ENCODE measurements at regions not wholly inside any gene's neighbourhood (a gene's known extent, or its start where the extent isn't known, plus 50 kb on each side); places are given as distances from the start of the nearest gene placed in this dataset.

GRCh38 chr17:45675892-45676291, 108.2 kb upstream of the CRHR1 start:
- no peak overlapping the region for H2AFZ ChIP-seq (ENCODE audit: low read depth, low read length)
- no peak overlapping the region for H3K27ac ChIP-seq (ENCODE audit: insufficient read depth, low read depth, low read length)
- dilution Hi-C loops (cut with MboI; ENCODE audit: extremely low pct_ligation_motif_present, low sequenced_read_pairs), result no loop called here
- POLR2A ChIA-PET, result no interaction called here
- no peaks in the 10 kb centered on the region for H3K36me3 ChIP-seq (ENCODE audit: control insufficient read depth in 2 of 2, extremely low read depth in 1 of 2, insufficient read depth in 2 of 2, low read length in 2 of 2)
- no peaks in the 10 kb centered on the region for H4K20me1 ChIP-seq (replicated peaks; ENCODE audit: control insufficient read depth, extremely low read depth, insufficient read depth, low read length)
- CTCF ChIA-PET, result no interaction called here
- DNase-seq (ENCODE audit: low read depth, low spot score) (no peak), FAIRE-seq (no peak)
- TF ChIP-seq EZH2 (IDR thresholded peaks at IDR 0.05; ENCODE audit: borderline replicate concordance, low read depth, low read length, severe bottlenecking), result no peak
- TF ChIP-seq POLR2AphosphoS5 (IDR thresholded peaks at IDR 0.05; ENCODE audit: insufficient read depth, low read depth, low read length), result no peak
- H3K4me2 ChIP-seq (ENCODE audit: insufficient read depth, low read length), result no peak overlapping the region
- H3K4me3 ChIP-seq (replicated peaks in 1 of 3; ENCODE audit: insufficient read depth in 1 of 3, low read depth in 1 of 3, low read length in 3 of 3), result no peak overlapping the region
- no peaks in the 10 kb centered on the region for H3K4me1 ChIP-seq (ENCODE audit: control insufficient read depth, extremely low read depth, insufficient read depth, low read length)
- H3K9ac ChIP-seq (replicated peaks; ENCODE audit: extremely low read depth, insufficient read depth, low read length), result no peak overlapping the region
- intact Hi-C loops (cut with micrococcal nuclease), result no loop called here
- no peaks in the 10 kb centered on the region for H3K9me1 ChIP-seq (replicated peaks; ENCODE audit: control insufficient read depth, extremely low read depth, insufficient read depth, low read length)
- H3K9me3 ChIP-seq (replicated peaks; ENCODE audit: control insufficient read depth, insufficient read depth, low read length), result no peaks in the 10 kb centered on the region
- H3K79me2 ChIP-seq (ENCODE audit: control insufficient read depth, insufficient read depth, low read length), result no peaks in the 10 kb centered on the region
- no TSS peak for BruUV-seq (replicated peaks)
- H3K27me3 ChIP-seq (ENCODE audit: control insufficient read depth in 2 of 2, insufficient read depth in 2 of 2, low read length in 2 of 2), result no peaks in the 10 kb centered on the region

DNA sequence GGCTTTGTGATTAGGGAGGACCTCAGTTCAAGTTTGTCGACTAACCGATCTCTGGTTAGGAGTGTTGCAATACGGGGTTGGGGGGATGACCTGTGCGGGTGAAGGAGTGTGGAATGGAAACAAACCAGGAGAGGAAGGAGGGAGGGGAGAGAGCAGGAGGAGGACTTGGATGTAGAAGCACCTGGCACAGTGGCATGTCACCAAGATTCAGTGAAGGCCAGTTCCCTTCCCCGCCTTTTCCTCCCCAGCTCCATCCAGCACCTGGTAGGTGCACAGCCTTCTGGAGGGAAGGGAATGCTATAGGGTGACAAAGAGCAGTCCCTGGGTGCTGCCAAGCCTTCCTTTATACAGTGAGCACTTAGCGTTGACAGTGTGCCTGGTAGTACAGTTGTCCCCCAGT, 107.4 kb upstream of the CRHR1 start:
- H3K4me1 ChIP-seq (ENCODE audit: control insufficient read depth, extremely low read depth, insufficient read depth, low read length), result no peaks in the 10 kb centered on the region
- dilution Hi-C loops (cut with MboI; ENCODE audit: extremely low pct_ligation_motif_present, low sequenced_read_pairs), result no loop called here
- BruUV-seq (replicated peaks), result no TSS peak
- no peak overlapping the region for H3K9ac ChIP-seq (replicated peaks; ENCODE audit: extremely low read depth, insufficient read depth, low read length)
- TF ChIP-seq FOS (IDR thresholded peaks at IDR 0.05; ENCODE audit: borderline replicate concordance, insufficient read depth, low read length) (no peak), POLR2A (IDR thresholded peaks at IDR 0.05; ENCODE audit: low read depth, low read length) (no peak), MYC (IDR thresholded peaks at IDR 0.05; ENCODE audit: low read depth, low read length) (no peak), POLR2AphosphoS5 (IDR thresholded peaks at IDR 0.05; ENCODE audit: insufficient read depth, low read depth, low read length) (no peak), JUN (IDR thresholded peaks at IDR 0.05; ENCODE audit: borderline replicate concordance, insufficient read depth, insufficient read length, low read depth) (no peak), GATA2 (IDR thresholded peaks at IDR 0.05; ENCODE audit: insufficient read depth, insufficient read length, low read depth, low read length) (no peak), EZH2 (IDR thresholded peaks at IDR 0.05; ENCODE audit: borderline replicate concordance, low read depth, low read length, severe bottlenecking) (no peak), MAX (IDR thresholded peaks at IDR 0.05; ENCODE audit: insufficient read depth, insufficient read length) (no peak)
- TF ChIP-seq, protein P1, sequence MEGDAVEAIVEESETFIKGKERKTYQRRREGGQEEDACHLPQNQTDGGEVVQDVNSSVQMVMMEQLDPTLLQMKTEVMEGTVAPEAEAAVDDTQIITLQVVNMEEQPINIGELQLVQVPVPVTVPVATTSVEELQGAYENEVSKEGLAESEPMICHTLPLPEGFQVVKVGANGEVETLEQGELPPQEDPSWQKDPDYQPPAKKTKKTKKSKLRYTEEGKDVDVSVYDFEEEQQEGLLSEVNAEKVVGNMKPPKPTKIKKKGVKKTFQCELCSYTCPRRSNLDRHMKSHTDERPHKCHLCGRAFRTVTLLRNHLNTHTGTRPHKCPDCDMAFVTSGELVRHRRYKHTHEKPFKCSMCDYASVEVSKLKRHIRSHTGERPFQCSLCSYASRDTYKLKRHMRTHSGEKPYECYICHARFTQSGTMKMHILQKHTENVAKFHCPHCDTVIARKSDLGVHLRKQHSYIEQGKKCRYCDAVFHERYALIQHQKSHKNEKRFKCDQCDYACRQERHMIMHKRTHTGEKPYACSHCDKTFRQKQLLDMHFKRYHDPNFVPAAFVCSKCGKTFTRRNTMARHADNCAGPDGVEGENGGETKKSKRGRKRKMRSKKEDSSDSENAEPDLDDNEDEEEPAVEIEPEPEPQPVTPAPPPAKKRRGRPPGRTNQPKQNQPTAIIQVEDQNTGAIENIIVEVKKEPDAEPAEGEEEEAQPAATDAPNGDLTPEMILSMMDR (IDR thresholded peaks at IDR 0.05; ENCODE audit: extremely low read depth in 1 of 2, insufficient read depth in 1 of 2, low read depth in 1 of 2, low read length in 2 of 2), result no peak
- CTCF ChIA-PET, result interaction anchor here (0.9 kb wide), 1 partner anchor 9 kb away, joined by 3 read pairs; no protein-coding TSS in a partner anchor
- no peaks in the 10 kb centered on the region for H3K79me2 ChIP-seq (ENCODE audit: control insufficient read depth, insufficient read depth, low read length)
- H3K4me3 ChIP-seq (replicated peaks in 1 of 3; ENCODE audit: insufficient read depth in 1 of 3, low read depth in 1 of 3, low read length in 3 of 3), result no peak overlapping the region
- POLR2A ChIA-PET, result no interaction called here
- H3K9me3 ChIP-seq (replicated peaks; ENCODE audit: control insufficient read depth, insufficient read depth, low read length), result no peaks in the 10 kb centered on the region
- no peak overlapping the region for H3K4me2 ChIP-seq (ENCODE audit: insufficient read depth, low read length)
- no peaks in the 10 kb centered on the region for H3K9me1 ChIP-seq (replicated peaks; ENCODE audit: control insufficient read depth, extremely low read depth, insufficient read depth, low read length)
- H3K27me3 ChIP-seq (ENCODE audit: control insufficient read depth in 2 of 2, insufficient read depth in 2 of 2, low read length in 2 of 2), result no peaks in the 10 kb centered on the region
- no peak overlapping the region for H2AFZ ChIP-seq (ENCODE audit: low read depth, low read length)
- DNase-seq (ENCODE audit: low read depth, low spot score) (no peak), FAIRE-seq (no peak)
- H4K20me1 ChIP-seq (replicated peaks; ENCODE audit: control insufficient read depth, extremely low read depth, insufficient read depth, low read length), result no peaks in the 10 kb centered on the region
- H3K36me3 ChIP-seq (ENCODE audit: control insufficient read depth in 2 of 2, extremely low read depth in 1 of 2, insufficient read depth in 2 of 2, low read length in 2 of 2), result no peaks in the 10 kb centered on the region
- no peak overlapping the region for H3K27ac ChIP-seq (ENCODE audit: insufficient read depth, low read depth, low read length)
- intact Hi-C loops (cut with micrococcal nuclease), result no loop called here
